SKM-1 treated with dmso at 0.1 percent for 144 hours (cell line): ENCODE measurements at regions not wholly inside any gene's neighbourhood (a gene's known extent, or its start where the extent isn't known, plus 50 kb on each side); places are given as distances from the start of the nearest gene placed in this dataset.

ENCODE experiments used
- DNase-seq: peaks from one replicate; lab custom pipeline; 2025; ENCODE audit not compliant: unreplicated experiment; lab: John Stamatoyannopoulos, UW

GRCh38 chr4:34178476-34178875 lies 2065.8 kb downstream of the ARAP2 start:
- DNase-seq = no peak

- DNase-seq = no peak
Measured at GRCh38 chr4:34181311-34181841, 2062.9 kb downstream of the ARAP2 start.

- DNase-seq = no peak
Measured at GRCh38 chr4:34181891-34182290, 2062.4 kb downstream of the ARAP2 start.

GRCh38 chr4:34182306-34182705 lies 2062.0 kb downstream of the ARAP2 start:
- no peak for DNase-seq

GRCh38 chr4:34183926-34184325 lies 2060.4 kb downstream of the ARAP2 start:
- DNase-seq = no peak

- DNase-seq = no peak
Measured at GRCh38 chr4:34187056-34187455, 2057.3 kb downstream of the ARAP2 start.

GRCh38 chr4:34191443-34191842 lies 2052.9 kb downstream of the ARAP2 start:
- no peak for DNase-seq

GRCh38 chr4:34193451-34194154 lies 2050.7 kb downstream of the ARAP2 start:
- no peak for DNase-seq

- no peak for DNase-seq
Measured at GRCh38 chr4:34194585-34194984, 2049.7 kb downstream of the ARAP2 start.

GRCh38 chr4:34196375-34196774 lies 2047.9 kb downstream of the ARAP2 start:
- DNase-seq = no peak

- DNase-seq = no peak
Measured at GRCh38 chr4:34198966-34199365, 2045.3 kb downstream of the ARAP2 start.

- no peak for DNase-seq
Measured at GRCh38 chr4:34200535-34200934, 2043.8 kb downstream of the ARAP2 start.

GRCh38 chr4:34202154-34202553 lies 2042.2 kb downstream of the ARAP2 start:
- no peak for DNase-seq

GRCh38 chr4:34220601-34221000 lies 2023.7 kb downstream of the ARAP2 start:
- no peak for DNase-seq

- DNase-seq = no peak
Measured at GRCh38 chr4:34221986-34222385, 2022.3 kb downstream of the ARAP2 start.

- DNase-seq = no peak
Measured at GRCh38 chr4:34236118-34236517, 2008.2 kb downstream of the ARAP2 start.

- DNase-seq = no peak
Measured at GRCh38 chr4:34245276-34245675, 1999.0 kb downstream of the ARAP2 start.

- DNase-seq = peak; percentile 1
Measured at GRCh38 chr4:34250562-34250961, 1993.8 kb downstream of the ARAP2 start.

- DNase-seq = no peak
Measured at GRCh38 chr4:34253239-34253638, 1991.1 kb downstream of the ARAP2 start.

- no peak for DNase-seq
Measured at GRCh38 chr4:34258176-34258575, 1986.1 kb downstream of the ARAP2 start.

GRCh38 chr4:34261799-34262314 lies 1982.5 kb downstream of the ARAP2 start:
- DNase-seq = no peak

GRCh38 chr4:34269613-34270012 lies 1974.7 kb downstream of the ARAP2 start:
- DNase-seq = no peak
